ENCODE measurements at regions not wholly inside any gene's neighbourhood (a gene's known extent, or its start where the extent isn't known, plus 50 kb on each side); places are given as distances from the start of the nearest gene placed in this dataset.

GRCh38 chr6:19309661-19310060, 527.5 kb upstream of the ID4 start:
- H3K4me1 ChIP-seq (ENCODE audit: control insufficient read depth, insufficient read depth, low read length): no peaks in the 10 kb centered on the region
- no peak overlapping the region for H3K9ac ChIP-seq (ENCODE audit: low read length)
- no peak overlapping the region for H3K4me3 ChIP-seq (ENCODE audit: low read length)
- H3K36me3 ChIP-seq (ENCODE audit: control insufficient read depth, insufficient read depth, low read length): no peaks in the 10 kb centered on the region
- H3K27me3 ChIP-seq (ENCODE audit: control insufficient read depth, insufficient read depth, low read length): no peaks in the 10 kb centered on the region
- no peaks in the 10 kb centered on the region for H3K9me3 ChIP-seq (ENCODE audit: control insufficient read depth, low read length)

- Histone ChIP-seq H3K4me1 (ENCODE audit: control insufficient read depth, insufficient read depth, low read length) (no peaks in the 10 kb centered on the region), H3K9me3 (ENCODE audit: control insufficient read depth, low read length) (no peaks in the 10 kb centered on the region), H3K9ac (ENCODE audit: low read length) (no peak overlapping the region), H3K36me3 (ENCODE audit: control insufficient read depth, insufficient read depth, low read length) (no peaks in the 10 kb centered on the region), H3K4me3 (ENCODE audit: low read length) (no peak overlapping the region), H3K27me3 (ENCODE audit: control insufficient read depth, insufficient read depth, low read length) (no peaks in the 10 kb centered on the region)
Measured at GRCh38 chr6:19311786-19312185, 525.4 kb upstream of the ID4 start.

- Histone ChIP-seq H3K9me3 (ENCODE audit: control insufficient read depth, low read length) (no peaks in the 10 kb centered on the region), H3K9ac (ENCODE audit: low read length) (no peak overlapping the region), H3K4me3 (ENCODE audit: low read length) (no peak overlapping the region), H3K36me3 (ENCODE audit: control insufficient read depth, insufficient read depth, low read length) (no peaks in the 10 kb centered on the region), H3K4me1 (ENCODE audit: control insufficient read depth, insufficient read depth, low read length) (no peaks in the 10 kb centered on the region), H3K27me3 (ENCODE audit: control insufficient read depth, insufficient read depth, low read length) (no peaks in the 10 kb centered on the region)
Measured at GRCh38 chr6:19312241-19312978, 524.8 kb upstream of the ID4 start.

- Histone ChIP-seq H3K27me3 (ENCODE audit: control insufficient read depth, insufficient read depth, low read length) (no peaks in the 10 kb centered on the region), H3K4me1 (ENCODE audit: control insufficient read depth, insufficient read depth, low read length) (peaks cover 5% of the 10 kb centered on the region), H3K4me3 (ENCODE audit: low read length) (no peak overlapping the region), H3K9me3 (ENCODE audit: control insufficient read depth, low read length) (no peaks in the 10 kb centered on the region), H3K36me3 (ENCODE audit: control insufficient read depth, insufficient read depth, low read length) (no peaks in the 10 kb centered on the region), H3K9ac (ENCODE audit: low read length) (no peak overlapping the region)
Measured at GRCh38 chr6:19317431-19317986, 519.7 kb upstream of the ID4 start.

GRCh38 chr6:19319005-19319404, 518.2 kb upstream of the ID4 start:
- peaks cover 5% of the 10 kb centered on the region for H3K4me1 ChIP-seq (ENCODE audit: control insufficient read depth, insufficient read depth, low read length)
- H3K4me3 ChIP-seq (ENCODE audit: low read length): no peak overlapping the region
- H3K9ac ChIP-seq (ENCODE audit: low read length): no peak overlapping the region
- no peaks in the 10 kb centered on the region for H3K27me3 ChIP-seq (ENCODE audit: control insufficient read depth, insufficient read depth, low read length)
- H3K36me3 ChIP-seq (ENCODE audit: control insufficient read depth, insufficient read depth, low read length): no peaks in the 10 kb centered on the region
- no peaks in the 10 kb centered on the region for H3K9me3 ChIP-seq (ENCODE audit: control insufficient read depth, low read length)

- H3K4me3 ChIP-seq (ENCODE audit: low read length): no peak overlapping the region
- H3K36me3 ChIP-seq (ENCODE audit: control insufficient read depth, insufficient read depth, low read length): no peaks in the 10 kb centered on the region
- no peaks in the 10 kb centered on the region for H3K27me3 ChIP-seq (ENCODE audit: control insufficient read depth, insufficient read depth, low read length)
- peaks cover 5% of the 10 kb centered on the region for H3K4me1 ChIP-seq (ENCODE audit: control insufficient read depth, insufficient read depth, low read length)
- no peaks in the 10 kb centered on the region for H3K9me3 ChIP-seq (ENCODE audit: control insufficient read depth, low read length)
- no peak overlapping the region for H3K9ac ChIP-seq (ENCODE audit: low read length)
Measured at GRCh38 chr6:19320111-19320581, 517.0 kb upstream of the ID4 start.

- Histone ChIP-seq H3K27me3 (ENCODE audit: control insufficient read depth, insufficient read depth, low read length) (no peaks in the 10 kb centered on the region), H3K4me3 (ENCODE audit: low read length) (no peak overlapping the region), H3K9ac (ENCODE audit: low read length) (no peak overlapping the region), H3K9me3 (ENCODE audit: control insufficient read depth, low read length) (no peaks in the 10 kb centered on the region), H3K36me3 (ENCODE audit: control insufficient read depth, insufficient read depth, low read length) (no peaks in the 10 kb centered on the region), H3K4me1 (ENCODE audit: control insufficient read depth, insufficient read depth, low read length) (peaks cover 5% of the 10 kb centered on the region)
Measured at GRCh38 chr6:19322691-19323485, 514.3 kb upstream of the ID4 start.

- Histone ChIP-seq H3K27me3 (ENCODE audit: control insufficient read depth, insufficient read depth, low read length) (no peaks in the 10 kb centered on the region), H3K4me3 (ENCODE audit: low read length) (no peak overlapping the region), H3K9ac (ENCODE audit: low read length) (no peak overlapping the region), H3K36me3 (ENCODE audit: control insufficient read depth, insufficient read depth, low read length) (no peaks in the 10 kb centered on the region), H3K9me3 (ENCODE audit: control insufficient read depth, low read length) (no peaks in the 10 kb centered on the region), H3K4me1 (ENCODE audit: control insufficient read depth, insufficient read depth, low read length) (peaks cover 5% of the 10 kb centered on the region)
Measured at GRCh38 chr6:19324376-19324775, 512.8 kb upstream of the ID4 start.

- Histone ChIP-seq H3K36me3 (ENCODE audit: control insufficient read depth, insufficient read depth, low read length) (no peaks in the 10 kb centered on the region), H3K9ac (ENCODE audit: low read length) (no peak overlapping the region), H3K27me3 (ENCODE audit: control insufficient read depth, insufficient read depth, low read length) (no peaks in the 10 kb centered on the region), H3K4me1 (ENCODE audit: control insufficient read depth, insufficient read depth, low read length) (peaks cover 3% of the 10 kb centered on the region), H3K4me3 (ENCODE audit: low read length) (no peak overlapping the region), H3K9me3 (ENCODE audit: control insufficient read depth, low read length) (no peaks in the 10 kb centered on the region)
Measured at GRCh38 chr6:19325335-19325789, 511.8 kb upstream of the ID4 start.

GRCh38 chr6:19327241-19327640, 509.9 kb upstream of the ID4 start:
- H3K36me3 ChIP-seq (ENCODE audit: control insufficient read depth, insufficient read depth, low read length): no peaks in the 10 kb centered on the region
- no peak overlapping the region for H3K4me3 ChIP-seq (ENCODE audit: low read length)
- H3K4me1 ChIP-seq (ENCODE audit: control insufficient read depth, insufficient read depth, low read length): peaks cover 6% of the 10 kb centered on the region
- no peak overlapping the region for H3K9ac ChIP-seq (ENCODE audit: low read length)
- H3K9me3 ChIP-seq (ENCODE audit: control insufficient read depth, low read length): no peaks in the 10 kb centered on the region
- no peaks in the 10 kb centered on the region for H3K27me3 ChIP-seq (ENCODE audit: control insufficient read depth, insufficient read depth, low read length)

- Histone ChIP-seq H3K9ac (ENCODE audit: low read length) (no peak overlapping the region), H3K4me3 (ENCODE audit: low read length) (no peak overlapping the region), H3K9me3 (ENCODE audit: control insufficient read depth, low read length) (no peaks in the 10 kb centered on the region), H3K27me3 (ENCODE audit: control insufficient read depth, insufficient read depth, low read length) (no peaks in the 10 kb centered on the region), H3K4me1 (ENCODE audit: control insufficient read depth, insufficient read depth, low read length) (peaks cover 6% of the 10 kb centered on the region), H3K36me3 (ENCODE audit: control insufficient read depth, insufficient read depth, low read length) (no peaks in the 10 kb centered on the region)
Measured at GRCh38 chr6:19327661-19328060, 509.5 kb upstream of the ID4 start.

- no peak overlapping the region for H3K4me3 ChIP-seq (ENCODE audit: low read length)
Measured at GRCh38 chr6:19329078-19329477, 508.1 kb upstream of the ID4 start.

More at GRCh38 chr6:19329078-19329477, 508.1 kb upstream of the ID4 start:
- Histone ChIP-seq H3K27me3 (ENCODE audit: control insufficient read depth, insufficient read depth, low read length) (no peaks in the 10 kb centered on the region), H3K36me3 (ENCODE audit: control insufficient read depth, insufficient read depth, low read length) (no peaks in the 10 kb centered on the region), H3K4me1 (ENCODE audit: control insufficient read depth, insufficient read depth, low read length) (peaks cover 12% of the 10 kb centered on the region), H3K9ac (ENCODE audit: low read length) (no peak overlapping the region), H3K9me3 (ENCODE audit: control insufficient read depth, low read length) (no peaks in the 10 kb centered on the region)

Measured in mucosa of stomach (tissue), 1 donor.